Neural cell (in vitro differentiated cells): ENCODE measurements at regions not wholly inside any gene's neighbourhood (a gene's known extent, or its start where the extent isn't known, plus 50 kb on each side); places are given as distances from the start of the nearest gene placed in this dataset.

Experiments
- H2AFZ ChIP-seq: fragments of 200-600, 300-800 bp; sonication (generic), shearing (Covaris generic); 2 replicates; pipeline ENCODE4 v1.6.0; 2014; ENCODE audit warnings: low read depth, mild to moderate bottlenecking, antibody characterized with exemption, low read length, moderate library complexity
- H3F3A ChIP-seq: fragments of 200-600 bp; shearing (Covaris generic); 2 replicates; pipeline ENCODE4 v1.6.1; 2016; ENCODE audit warnings: mild to moderate bottlenecking, moderate library complexity, mixed read lengths, antibody characterized with exemption, low read length; ENCODE audit not compliant: insufficient read depth, poor library complexity, severe bottlenecking
- H3K27ac ChIP-seq: fragments of 200-600, 300-800 bp; sonication (generic), shearing (Covaris generic); 2 replicates; pipeline ENCODE4 v1.5.1; 2014; ENCODE audit warnings: mild to moderate bottlenecking, low read length, moderate library complexity
- H3K27me3 ChIP-seq: fragments of 300-800, 200-600 bp; sonication (generic), shearing (Covaris generic); 2 replicates; pipeline ENCODE4 v1.6.0; 2014; ENCODE audit warnings: mild to moderate bottlenecking, low read depth, low read length, moderate library complexity; ENCODE audit not compliant: insufficient read depth
- H3K36me3 ChIP-seq: fragments of 300-800, 200-600 bp; sonication (generic), shearing (Covaris generic); 2 replicates; pipeline ENCODE4 v1.5.1; 2014; ENCODE audit warnings: mild to moderate bottlenecking, antibody characterized with exemption, low read length, moderate library complexity; ENCODE audit not compliant: insufficient read depth
- H3K4me2 ChIP-seq: fragments of 300-800, 200-600 bp; sonication (generic), shearing (Covaris generic); 2 replicates; pipeline ENCODE4 v1.6.0; 2014; ENCODE audit warnings: mild to moderate bottlenecking, low read length
- H3K4me3 ChIP-seq: fragments of 300-800, 200-600 bp; sonication (generic), shearing (Covaris generic); 2 replicates; pipeline ENCODE4 v1.5.1; 2014; ENCODE audit warnings: mild to moderate bottlenecking, low read length, moderate library complexity
- H3K79me2 ChIP-seq: fragments of 200-600 bp; shearing (Covaris generic); replicated peaks from 2 replicates; pipeline ENCODE4 v1.6.0; 2014; ENCODE audit warnings: mild to moderate bottlenecking, low read length, moderate library complexity; ENCODE audit not compliant: insufficient read depth
- H3K9ac ChIP-seq: fragments of 300-800, 200-600 bp; sonication (generic), shearing (Covaris generic); 2 replicates; pipeline ENCODE4 v1.6.1; 2016; ENCODE audit warnings: mild to moderate bottlenecking, low read length, mixed read lengths
- H3K9me2 ChIP-seq: fragments of 200-600 bp; shearing (Covaris generic); 2 replicates; pipeline ENCODE4 v1.6.1; 2016; ENCODE audit warnings: mild to moderate bottlenecking, low read length, mixed read lengths; ENCODE audit not compliant: insufficient read depth
- H3K9me3 ChIP-seq: fragments of 200-600, 300-800 bp; sonication (generic), shearing (Covaris generic); 2 replicates; pipeline ENCODE4 v1.6.1; 2016; ENCODE audit warnings: mild to moderate bottlenecking, mixed run types, low read length, moderate library complexity, mixed read lengths
- H4K20me1 ChIP-seq: fragments of 200-600 bp; shearing (Covaris generic); 2 replicates; pipeline ENCODE4 v1.6.1; 2016; ENCODE audit warnings: mild to moderate bottlenecking, mixed run types; ENCODE audit not compliant: insufficient read depth
- EP300 ChIP-seq: fragments of 450-650 bp; conservative IDR thresholded peaks from 2 replicates; pipeline ENCODE4 v1.6.1; 2014; ENCODE audit warnings: antibody characterized with exemption, mild to moderate bottlenecking, moderate library complexity; ENCODE audit not compliant: poor library complexity, severe bottlenecking
- EZH2 ChIP-seq: fragments of 200-600, 300-800 bp; shearing (Covaris generic), sonication (generic); IDR thresholded peaks from 2 replicates; pipeline ENCODE4 v1.6.1; 2014; ENCODE audit warnings: antibody characterized with exemption, low read length, borderline replicate concordance, mild to moderate bottlenecking; ENCODE audit not compliant: insufficient read depth, poor library complexity, severe bottlenecking
- MXI1 ChIP-seq: fragments of 450-650 bp; conservative IDR thresholded peaks from 2 replicates; pipeline ENCODE4 v1.6.1; 2014; ENCODE audit warnings: antibody characterized with exemption, mild to moderate bottlenecking; ENCODE audit not compliant: poor library complexity, severe bottlenecking
- POLR2AphosphoS5 ChIP-seq: IDR thresholded peaks from 2 replicates; pipeline ENCODE4 v1.6.1; 2012
- RAD21 ChIP-seq: fragments of 450-650 bp; conservative IDR thresholded peaks from 2 replicates; pipeline ENCODE4 v1.6.1; 2014; ENCODE audit warnings: antibody characterized with exemption, mild to moderate bottlenecking, moderate library complexity
- SMC3 ChIP-seq: fragments of 450-650 bp; conservative IDR thresholded peaks from 2 replicates; pipeline ENCODE4 v1.6.1; 2014; ENCODE audit warnings: antibody characterized with exemption, mild to moderate bottlenecking, moderate library complexity; ENCODE audit not compliant: poor library complexity
- TAF1 ChIP-seq: IDR thresholded peaks from 2 replicates; pipeline ENCODE4 v1.6.1; 2012; ENCODE audit warnings: low read depth
- TF ChIP-seq, protein P1 (sequence below): IDR thresholded peaks from 2 replicates; pipeline ENCODE4 v1.6.1; 2012; ENCODE audit warnings: borderline replicate concordance
- TF ChIP-seq, protein P2 (sequence below): fragments of 450-650 bp; IDR thresholded peaks from 2 replicates; pipeline ENCODE4 v1.5.1; 2014; ENCODE audit warnings: antibody characterized with exemption, mild to moderate bottlenecking, moderate library complexity; ENCODE audit not compliant: poor library complexity, severe bottlenecking

DNA sequence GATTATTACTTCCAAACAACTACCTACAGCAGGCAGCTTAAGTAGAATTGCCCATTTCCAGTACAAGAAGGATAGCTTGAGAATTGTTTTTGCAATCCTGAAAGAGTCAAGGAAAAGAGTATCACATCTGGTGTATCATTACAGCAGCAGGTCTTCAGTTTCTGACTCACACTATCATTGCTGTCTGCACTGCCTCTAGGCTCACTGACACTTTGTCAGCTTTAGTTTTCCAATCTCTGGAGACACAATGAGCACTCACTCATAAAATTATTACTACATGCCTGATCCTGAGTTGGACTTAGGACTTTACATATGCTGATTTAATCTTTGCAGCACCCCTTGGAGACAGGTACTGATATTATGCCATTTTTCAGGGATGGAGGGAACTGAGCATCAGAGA is 244.6 kb upstream of the BOD1L1 start:
- no peaks in the 10 kb centered on the region for H4K20me1 ChIP-seq
- no peaks in the 10 kb centered on the region for H3K9me2 ChIP-seq
- H3K9me3 ChIP-seq = no peaks in the 10 kb centered on the region
- TF ChIP-seq, protein P1, sequence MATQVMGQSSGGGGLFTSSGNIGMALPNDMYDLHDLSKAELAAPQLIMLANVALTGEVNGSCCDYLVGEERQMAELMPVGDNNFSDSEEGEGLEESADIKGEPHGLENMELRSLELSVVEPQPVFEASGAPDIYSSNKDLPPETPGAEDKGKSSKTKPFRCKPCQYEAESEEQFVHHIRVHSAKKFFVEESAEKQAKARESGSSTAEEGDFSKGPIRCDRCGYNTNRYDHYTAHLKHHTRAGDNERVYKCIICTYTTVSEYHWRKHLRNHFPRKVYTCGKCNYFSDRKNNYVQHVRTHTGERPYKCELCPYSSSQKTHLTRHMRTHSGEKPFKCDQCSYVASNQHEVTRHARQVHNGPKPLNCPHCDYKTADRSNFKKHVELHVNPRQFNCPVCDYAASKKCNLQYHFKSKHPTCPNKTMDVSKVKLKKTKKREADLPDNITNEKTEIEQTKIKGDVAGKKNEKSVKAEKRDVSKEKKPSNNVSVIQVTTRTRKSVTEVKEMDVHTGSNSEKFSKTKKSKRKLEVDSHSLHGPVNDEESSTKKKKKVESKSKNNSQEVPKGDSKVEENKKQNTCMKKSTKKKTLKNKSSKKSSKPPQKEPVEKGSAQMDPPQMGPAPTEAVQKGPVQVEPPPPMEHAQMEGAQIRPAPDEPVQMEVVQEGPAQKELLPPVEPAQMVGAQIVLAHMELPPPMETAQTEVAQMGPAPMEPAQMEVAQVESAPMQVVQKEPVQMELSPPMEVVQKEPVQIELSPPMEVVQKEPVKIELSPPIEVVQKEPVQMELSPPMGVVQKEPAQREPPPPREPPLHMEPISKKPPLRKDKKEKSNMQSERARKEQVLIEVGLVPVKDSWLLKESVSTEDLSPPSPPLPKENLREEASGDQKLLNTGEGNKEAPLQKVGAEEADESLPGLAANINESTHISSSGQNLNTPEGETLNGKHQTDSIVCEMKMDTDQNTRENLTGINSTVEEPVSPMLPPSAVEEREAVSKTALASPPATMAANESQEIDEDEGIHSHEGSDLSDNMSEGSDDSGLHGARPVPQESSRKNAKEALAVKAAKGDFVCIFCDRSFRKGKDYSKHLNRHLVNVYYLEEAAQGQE = no peak
- TF ChIP-seq SMC3 (no peak), EZH2 (no peak), TAF1 (no peak), MXI1 (no peak), RAD21 (no peak), POLR2AphosphoS5 (no peak)
- TF ChIP-seq, protein P2, sequence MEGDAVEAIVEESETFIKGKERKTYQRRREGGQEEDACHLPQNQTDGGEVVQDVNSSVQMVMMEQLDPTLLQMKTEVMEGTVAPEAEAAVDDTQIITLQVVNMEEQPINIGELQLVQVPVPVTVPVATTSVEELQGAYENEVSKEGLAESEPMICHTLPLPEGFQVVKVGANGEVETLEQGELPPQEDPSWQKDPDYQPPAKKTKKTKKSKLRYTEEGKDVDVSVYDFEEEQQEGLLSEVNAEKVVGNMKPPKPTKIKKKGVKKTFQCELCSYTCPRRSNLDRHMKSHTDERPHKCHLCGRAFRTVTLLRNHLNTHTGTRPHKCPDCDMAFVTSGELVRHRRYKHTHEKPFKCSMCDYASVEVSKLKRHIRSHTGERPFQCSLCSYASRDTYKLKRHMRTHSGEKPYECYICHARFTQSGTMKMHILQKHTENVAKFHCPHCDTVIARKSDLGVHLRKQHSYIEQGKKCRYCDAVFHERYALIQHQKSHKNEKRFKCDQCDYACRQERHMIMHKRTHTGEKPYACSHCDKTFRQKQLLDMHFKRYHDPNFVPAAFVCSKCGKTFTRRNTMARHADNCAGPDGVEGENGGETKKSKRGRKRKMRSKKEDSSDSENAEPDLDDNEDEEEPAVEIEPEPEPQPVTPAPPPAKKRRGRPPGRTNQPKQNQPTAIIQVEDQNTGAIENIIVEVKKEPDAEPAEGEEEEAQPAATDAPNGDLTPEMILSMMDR = no peak
- no peaks in the 10 kb centered on the region for H3K79me2 ChIP-seq
- H3K4me3 ChIP-seq = no peak overlapping the region
- no peak overlapping the region for H3K9ac ChIP-seq
- H3K27ac ChIP-seq = no peak overlapping the region
- no peaks in the 10 kb centered on the region for H3K27me3 ChIP-seq
- H3K4me2 ChIP-seq = no peak overlapping the region
- no peaks in the 10 kb centered on the region for H3F3A ChIP-seq
- H3K36me3 ChIP-seq = no peaks in the 10 kb centered on the region
- no peak overlapping the region for H2AFZ ChIP-seq

DNA sequence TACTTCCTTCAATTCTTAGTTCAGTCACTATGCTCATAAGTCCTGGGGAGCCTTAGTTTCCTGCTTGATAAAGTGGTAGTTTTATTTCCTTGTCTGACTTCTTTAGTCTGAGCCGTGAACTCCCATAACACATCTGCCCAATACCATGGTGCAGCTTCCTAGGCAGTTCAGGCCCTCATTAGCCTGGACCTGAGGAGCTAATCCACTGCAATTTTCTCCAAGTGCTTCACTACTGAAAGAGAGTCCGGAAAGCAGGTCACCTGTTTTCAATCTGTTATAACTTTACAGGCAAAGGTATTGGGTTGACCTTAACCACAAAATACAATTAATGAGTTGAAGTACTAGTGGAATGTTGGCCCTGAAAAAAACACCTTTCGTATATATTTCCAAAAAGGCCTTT is 245.4 kb upstream of the BOD1L1 start:
- H3K79me2 ChIP-seq = no peaks in the 10 kb centered on the region
- no peaks in the 10 kb centered on the region for H3K9me3 ChIP-seq
- H3F3A ChIP-seq = no peaks in the 10 kb centered on the region
- no peak overlapping the region for H3K4me2 ChIP-seq
- H3K9me2 ChIP-seq = no peaks in the 10 kb centered on the region
- H4K20me1 ChIP-seq = no peaks in the 10 kb centered on the region
- no peak overlapping the region for H3K9ac ChIP-seq
- no peaks in the 10 kb centered on the region for H3K36me3 ChIP-seq
- H3K27me3 ChIP-seq = no peaks in the 10 kb centered on the region
- no peak overlapping the region for H3K4me3 ChIP-seq
- H3K27ac ChIP-seq = no peak overlapping the region
- TF ChIP-seq RAD21 (no peak), POLR2AphosphoS5 (no peak), SMC3 (no peak), TAF1 (no peak), MXI1 (no peak), EZH2 (no peak), EP300 (no peak)
- TF ChIP-seq, protein P1 = no peak
- TF ChIP-seq, protein P2 = no peak
- H2AFZ ChIP-seq = no peak overlapping the region
